MM.1S (cell line): ENCODE measurements at regions not wholly inside any gene's neighbourhood (a gene's known extent, or its start where the extent isn't known, plus 50 kb on each side); places are given as distances from the start of the nearest gene placed in this dataset.
A peak's percentile ranks its signal among the peaks of the same experiment; 100 is the strongest.

Source experiments
- DNase-seq: peaks from one replicate; pipeline ENCODE4 v3.0.0-alpha.2; 2015
- H2AFZ ChIP-seq: fragments of 300-600 bp; sonication (generic); 2 replicates; pipeline ENCODE4 v1.6.0; 2016; ENCODE audit warnings: antibody characterized with exemption, low read length
- H3F3A ChIP-seq: fragments of 300-600 bp; sonication (generic); 2 replicates; pipeline ENCODE4 v1.6.1; 2016; ENCODE audit warnings: mild to moderate bottlenecking, antibody characterized with exemption, low read length, moderate library complexity, mixed read lengths; ENCODE audit not compliant: insufficient read depth
- H3K27ac ChIP-seq: fragments of 300-600 bp; sonication (generic); 2 replicates; pipeline ENCODE4 v1.5.1; 2016; ENCODE audit warnings: mild to moderate bottlenecking, low read length
- H3K27me3 ChIP-seq: fragments of 300-600 bp; sonication (generic); replicated peaks from 2 replicates; pipeline ENCODE4 v1.6.0; 2016; ENCODE audit warnings: low read length; ENCODE audit not compliant: insufficient read depth
- H3K36me3 ChIP-seq: fragments of 300-600 bp; sonication (generic); replicated peaks from 2 replicates; pipeline ENCODE4 v1.6.1; 2016; ENCODE audit warnings: mild to moderate bottlenecking, low read length, mixed read lengths; ENCODE audit not compliant: insufficient read depth
- H3K4me1 ChIP-seq: fragments of 300-600 bp; sonication (generic); 2 replicates; pipeline ENCODE4 v1.6.1; 2016; ENCODE audit warnings: low read length, mixed read lengths
- H3K4me2 ChIP-seq: fragments of 300-600 bp; sonication (generic); 2 replicates; pipeline ENCODE4 v1.6.0; 2016; ENCODE audit warnings: low read depth, low read length
- H3K4me3 ChIP-seq: fragments of 300-600 bp; sonication (generic); 2 replicates; pipeline ENCODE4 v1.5.1; 2016; ENCODE audit warnings: low read length, mixed read lengths
- H3K79me2 ChIP-seq: fragments of 300-600 bp; sonication (generic); 2 replicates; pipeline ENCODE4 v1.6.1; 2016; ENCODE audit warnings: mixed run types, low read length, mixed read lengths
- H3K9ac ChIP-seq: fragments of 300-600 bp; sonication (generic); 2 replicates; pipeline ENCODE4 v1.6.1; 2016; ENCODE audit warnings: low read length, mixed read lengths
- H3K9me2 ChIP-seq: fragments of 300-600 bp; sonication (generic); replicated peaks from 2 replicates; pipeline ENCODE4 v1.6.1; 2016; ENCODE audit warnings: mild to moderate bottlenecking, low read length, mixed read lengths; ENCODE audit not compliant: insufficient read depth
- H3K9me3 ChIP-seq: fragments of 300-600 bp; sonication (generic); replicated peaks from 2 replicates; pipeline ENCODE4 v1.6.1; 2016; ENCODE audit warnings: mild to moderate bottlenecking, low read length, mixed read lengths; ENCODE audit not compliant: insufficient read depth
- H4K20me1 ChIP-seq: fragments of 300-600 bp; sonication (generic); 2 replicates; pipeline ENCODE4 v1.6.1; 2016; ENCODE audit warnings: mild to moderate bottlenecking, low read length, moderate library complexity, mixed read lengths; ENCODE audit not compliant: insufficient read depth
- EZH2 ChIP-seq: fragments of 300-600 bp; sonication (generic); optimal IDR thresholded peaks from 2 replicates; pipeline ENCODE3; 2017; ENCODE audit warnings: low read depth, mild to moderate bottlenecking, antibody characterized with exemption, low read length, mixed read lengths
- EZH2phosphoT487 ChIP-seq: fragments of 300-600 bp; sonication (generic); IDR thresholded peaks from 2 replicates; pipeline ENCODE4 v1.6.1; 2018; ENCODE audit warnings: antibody characterized with exemption, low read length
- TF ChIP-seq, protein P1 (sequence below): fragments of 300-600 bp; sonication (generic); IDR thresholded peaks from 2 replicates; pipeline ENCODE4 v1.5.1; 2016; ENCODE audit warnings: antibody characterized with exemption, low read length, mixed read lengths

DNA sequence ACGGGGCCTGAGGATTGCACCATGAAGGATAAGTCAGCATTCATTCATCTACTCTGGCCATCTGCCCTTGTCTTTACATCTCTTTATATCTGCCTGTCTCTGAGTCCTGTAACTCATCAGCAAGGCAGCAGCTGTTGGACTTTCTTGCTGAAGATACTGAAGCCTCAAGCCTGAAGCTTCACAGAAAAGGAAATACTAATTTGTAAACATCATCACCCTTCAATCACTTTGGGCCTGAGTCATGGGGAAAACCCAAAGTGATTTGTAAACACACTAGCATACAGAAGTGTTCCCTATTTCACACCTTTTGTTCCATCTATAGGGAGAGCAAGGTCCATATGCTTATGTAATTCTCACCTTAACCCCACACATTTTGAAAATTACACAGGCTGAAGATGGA lies 928.2 kb downstream of the EPHA3 start:
- Histone ChIP-seq H3K9me2 (no peaks in the 10 kb centered on the region), H3F3A (no peaks in the 10 kb centered on the region; the same call in 1 of the 2 replicates), H4K20me1 (no peaks in the 10 kb centered on the region), H3K36me3 (no peaks in the 10 kb centered on the region), H3K4me3 (no peak overlapping the region), H3K9ac (no peak overlapping the region), H3K27ac (no peak overlapping the region), H3K9me3 (no peaks in the 10 kb centered on the region), H3K4me2 (no peak overlapping the region), H3K79me2 (no peaks in the 10 kb centered on the region), H3K27me3 (no peaks in the 10 kb centered on the region), H2AFZ (no peak overlapping the region), H3K4me1 (peaks cover 6% of the 10 kb centered on the region; the same call in 1 of the 2 replicates)
- DNase-seq, result peak; percentile 62
- TF ChIP-seq, protein P1, sequence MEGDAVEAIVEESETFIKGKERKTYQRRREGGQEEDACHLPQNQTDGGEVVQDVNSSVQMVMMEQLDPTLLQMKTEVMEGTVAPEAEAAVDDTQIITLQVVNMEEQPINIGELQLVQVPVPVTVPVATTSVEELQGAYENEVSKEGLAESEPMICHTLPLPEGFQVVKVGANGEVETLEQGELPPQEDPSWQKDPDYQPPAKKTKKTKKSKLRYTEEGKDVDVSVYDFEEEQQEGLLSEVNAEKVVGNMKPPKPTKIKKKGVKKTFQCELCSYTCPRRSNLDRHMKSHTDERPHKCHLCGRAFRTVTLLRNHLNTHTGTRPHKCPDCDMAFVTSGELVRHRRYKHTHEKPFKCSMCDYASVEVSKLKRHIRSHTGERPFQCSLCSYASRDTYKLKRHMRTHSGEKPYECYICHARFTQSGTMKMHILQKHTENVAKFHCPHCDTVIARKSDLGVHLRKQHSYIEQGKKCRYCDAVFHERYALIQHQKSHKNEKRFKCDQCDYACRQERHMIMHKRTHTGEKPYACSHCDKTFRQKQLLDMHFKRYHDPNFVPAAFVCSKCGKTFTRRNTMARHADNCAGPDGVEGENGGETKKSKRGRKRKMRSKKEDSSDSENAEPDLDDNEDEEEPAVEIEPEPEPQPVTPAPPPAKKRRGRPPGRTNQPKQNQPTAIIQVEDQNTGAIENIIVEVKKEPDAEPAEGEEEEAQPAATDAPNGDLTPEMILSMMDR, result no peak
- TF ChIP-seq EZH2phosphoT487 (no peak), EZH2 (no peak)

DNA sequence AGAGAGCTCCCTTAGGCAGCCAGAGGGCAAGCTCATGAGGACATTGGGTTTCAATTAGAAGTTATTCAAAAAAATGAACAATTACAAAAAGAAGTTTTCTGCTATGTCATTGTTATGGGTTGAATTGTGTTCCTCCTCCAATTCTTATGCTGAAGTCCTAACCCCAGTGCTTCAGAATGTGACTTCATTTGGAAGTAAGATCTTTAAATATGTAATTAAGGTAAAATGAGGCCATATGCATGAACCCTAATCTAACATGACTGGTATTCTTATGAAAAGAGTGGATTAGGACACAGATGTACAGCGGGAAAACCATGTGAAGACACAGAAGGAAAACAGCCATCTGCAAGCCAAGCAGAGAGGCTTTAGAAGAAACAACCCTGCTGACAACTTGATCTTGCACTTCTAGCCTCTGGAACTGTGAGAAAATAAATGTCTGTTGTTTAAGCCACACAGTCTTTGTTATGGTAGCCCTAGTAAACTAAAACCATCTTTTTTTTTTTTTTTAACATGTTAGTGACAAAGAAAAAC lies 929.6 kb downstream of the EPHA3 start:
- Histone ChIP-seq H3F3A (no peaks in the 10 kb centered on the region; the same call in 1 of the 2 replicates), H3K4me3 (no peak overlapping the region), H3K27ac (no peak overlapping the region), H3K9me3 (no peaks in the 10 kb centered on the region), H3K4me1 (peaks cover 6% of the 10 kb centered on the region; the same call in 1 of the 2 replicates), H2AFZ (no peak overlapping the region), H3K9ac (no peak overlapping the region), H3K36me3 (no peaks in the 10 kb centered on the region), H3K27me3 (no peaks in the 10 kb centered on the region), H3K79me2 (no peaks in the 10 kb centered on the region), H4K20me1 (no peaks in the 10 kb centered on the region), H3K9me2 (no peaks in the 10 kb centered on the region), H3K4me2 (no peak overlapping the region)
- TF ChIP-seq, protein P1, result no peak
- TF ChIP-seq EZH2phosphoT487, result no peak
- no peak for DNase-seq

DNA sequence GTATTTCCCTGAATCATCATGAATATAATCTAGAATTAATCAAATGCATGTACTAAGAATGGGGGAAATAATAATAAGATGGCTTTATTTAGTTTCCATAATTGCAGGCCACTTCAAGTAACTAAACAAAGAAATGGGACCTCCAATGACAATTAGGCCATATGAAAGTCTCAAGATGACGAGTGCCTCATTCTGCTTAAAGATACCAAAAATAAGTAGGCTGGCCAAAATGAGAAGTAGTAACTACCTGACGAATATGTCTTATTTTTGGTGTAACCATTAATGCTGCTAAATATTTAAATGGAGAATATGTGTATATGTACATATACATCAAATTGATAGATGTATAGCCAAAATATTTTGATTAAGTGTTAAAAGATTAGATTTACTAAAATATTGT lies 932.6 kb downstream of the EPHA3 start:
- Histone ChIP-seq H2AFZ (no peak overlapping the region), H3K9me2 (no peaks in the 10 kb centered on the region), H3K4me1 (peaks cover 6% of the 10 kb centered on the region; the same call in 1 of the 2 replicates), H4K20me1 (no peaks in the 10 kb centered on the region), H3K9me3 (no peaks in the 10 kb centered on the region), H3K4me3 (no peak overlapping the region), H3K9ac (no peak overlapping the region), H3K79me2 (no peaks in the 10 kb centered on the region), H3K4me2 (no peak overlapping the region), H3K36me3 (no peaks in the 10 kb centered on the region), H3K27me3 (no peaks in the 10 kb centered on the region), H3F3A (no peaks in the 10 kb centered on the region; the same call in 1 of the 2 replicates), H3K27ac (no peak overlapping the region)
- TF ChIP-seq EZH2phosphoT487 (no peak), EZH2 (no peak)
- TF ChIP-seq, protein P1, result no peak
- DNase-seq, result no peak
